NCI-H1417 (cell line): ENCODE measurements at regions not wholly inside any gene's neighbourhood (a gene's known extent, or its start where the extent isn't known, plus 50 kb on each side); places are given as distances from the start of the nearest gene placed in this dataset.

Experiments
- DNase-seq, 3 experiments: peaks; one replicate each; lab custom pipeline; 2025; lab: John Stamatoyannopoulos, UW

DNA sequence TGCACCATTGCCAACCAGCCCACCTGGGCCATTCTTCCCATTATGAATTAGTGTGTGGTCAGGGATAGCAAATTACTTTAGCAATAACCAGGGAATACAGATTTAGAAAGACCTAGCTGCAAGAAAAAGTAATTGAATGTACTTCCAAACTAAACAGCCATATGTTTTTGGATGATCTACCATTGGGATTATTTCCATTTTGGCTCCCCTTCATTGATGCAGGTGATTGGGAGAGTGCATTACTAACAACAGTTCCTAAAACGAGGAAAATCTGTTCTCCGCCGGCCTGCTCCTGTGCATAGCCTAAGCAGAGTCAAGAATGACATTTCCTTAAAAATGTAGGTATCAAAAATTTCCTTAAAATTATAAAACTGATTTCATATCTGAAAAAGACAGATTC, 58.5 kb downstream of the MAIP1 start:
- no peak for DNase-seq

DNA sequence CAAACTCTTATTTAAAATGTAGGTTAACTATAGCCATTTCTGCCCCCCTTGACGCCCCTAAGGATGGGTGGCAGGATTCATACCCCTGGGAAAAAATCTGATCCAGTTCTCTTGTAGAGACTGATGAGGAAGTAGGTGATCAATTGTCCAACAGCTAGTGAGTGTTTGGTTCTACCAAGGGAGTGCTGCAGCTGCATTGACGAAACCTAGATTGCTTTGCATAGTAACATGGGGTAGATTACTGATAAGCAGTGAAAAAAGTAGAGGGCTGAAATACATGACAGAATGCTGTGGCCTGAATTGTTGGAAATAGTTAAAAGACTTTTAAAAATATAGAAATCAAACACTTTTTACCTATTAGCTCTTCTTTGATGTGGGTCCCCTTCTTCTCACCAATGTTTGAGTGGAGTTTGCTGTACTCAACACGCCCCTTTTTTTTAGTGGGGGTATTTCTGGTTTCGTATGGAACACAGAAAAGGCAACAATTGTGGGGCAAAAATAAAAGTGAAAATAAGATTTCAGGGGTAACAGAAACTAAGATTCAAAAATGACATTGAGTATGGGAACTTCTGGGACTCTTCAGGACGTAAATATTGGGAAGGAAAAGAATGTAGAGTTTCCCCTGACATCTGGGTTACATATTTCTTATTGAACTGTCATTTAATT, 66.2 kb downstream of the MAIP1 start:
- no peak for DNase-seq

DNA sequence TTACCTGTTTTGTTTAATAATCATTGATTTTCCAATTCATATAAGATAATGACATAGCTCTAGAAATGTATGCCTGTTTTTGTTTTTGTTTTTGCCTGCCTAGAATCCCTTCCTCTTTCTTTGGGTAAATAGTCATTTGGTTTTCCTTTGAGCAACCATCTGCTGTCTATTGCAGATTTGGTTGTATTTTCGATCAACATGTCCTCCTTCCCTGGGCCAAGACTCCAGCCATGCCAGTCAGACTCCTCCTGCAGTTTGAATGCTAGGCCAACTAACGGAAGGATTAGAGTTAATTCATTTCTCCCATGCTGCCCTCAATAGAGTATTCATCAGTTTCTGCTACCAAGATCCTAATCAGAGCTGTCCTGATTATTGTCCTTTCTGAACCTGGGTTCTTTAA, 67.1 kb downstream of the MAIP1 start:
- no peak for DNase-seq

DNA sequence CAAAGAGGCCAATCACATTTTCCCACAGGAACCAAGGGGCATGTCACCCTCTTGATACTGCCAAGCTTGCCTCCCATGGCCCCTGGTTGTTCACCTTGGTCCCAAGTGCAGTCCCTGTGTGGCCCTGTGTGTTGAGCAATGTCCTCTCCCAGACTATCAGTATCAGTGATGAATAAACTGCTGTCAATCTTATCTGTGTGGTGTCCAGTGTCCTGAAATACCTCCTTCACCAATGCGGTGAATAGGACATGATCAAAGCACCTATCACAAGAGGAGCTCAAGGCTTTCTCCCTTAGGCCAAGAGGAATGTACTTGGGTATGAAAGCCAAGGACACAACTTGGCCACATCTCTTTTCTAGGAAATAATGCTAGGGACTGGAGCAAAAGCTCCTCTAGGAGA, 68.2 kb downstream of the MAIP1 start:
- DNase-seq, result no peak

DNA sequence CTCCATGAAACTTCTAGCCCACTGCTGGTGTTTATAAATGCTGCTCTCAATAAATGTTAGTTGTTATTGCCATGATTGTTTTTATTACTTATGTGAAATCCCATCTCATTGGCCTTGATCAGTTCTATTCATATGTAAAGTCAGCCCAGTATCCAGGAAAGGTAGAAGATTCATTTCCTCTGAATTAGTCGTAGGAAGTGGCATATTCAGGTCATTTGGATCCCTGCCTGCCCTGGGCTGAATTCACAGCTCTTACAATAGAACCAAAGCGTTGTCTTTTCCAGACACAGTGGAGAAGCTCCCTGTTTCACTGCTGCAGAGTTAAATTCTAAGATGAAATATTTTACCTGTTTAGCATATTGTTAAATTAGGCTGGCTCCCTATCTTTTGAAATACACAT, 70.3 kb downstream of the MAIP1 start:
- DNase-seq, result no peak

DNA sequence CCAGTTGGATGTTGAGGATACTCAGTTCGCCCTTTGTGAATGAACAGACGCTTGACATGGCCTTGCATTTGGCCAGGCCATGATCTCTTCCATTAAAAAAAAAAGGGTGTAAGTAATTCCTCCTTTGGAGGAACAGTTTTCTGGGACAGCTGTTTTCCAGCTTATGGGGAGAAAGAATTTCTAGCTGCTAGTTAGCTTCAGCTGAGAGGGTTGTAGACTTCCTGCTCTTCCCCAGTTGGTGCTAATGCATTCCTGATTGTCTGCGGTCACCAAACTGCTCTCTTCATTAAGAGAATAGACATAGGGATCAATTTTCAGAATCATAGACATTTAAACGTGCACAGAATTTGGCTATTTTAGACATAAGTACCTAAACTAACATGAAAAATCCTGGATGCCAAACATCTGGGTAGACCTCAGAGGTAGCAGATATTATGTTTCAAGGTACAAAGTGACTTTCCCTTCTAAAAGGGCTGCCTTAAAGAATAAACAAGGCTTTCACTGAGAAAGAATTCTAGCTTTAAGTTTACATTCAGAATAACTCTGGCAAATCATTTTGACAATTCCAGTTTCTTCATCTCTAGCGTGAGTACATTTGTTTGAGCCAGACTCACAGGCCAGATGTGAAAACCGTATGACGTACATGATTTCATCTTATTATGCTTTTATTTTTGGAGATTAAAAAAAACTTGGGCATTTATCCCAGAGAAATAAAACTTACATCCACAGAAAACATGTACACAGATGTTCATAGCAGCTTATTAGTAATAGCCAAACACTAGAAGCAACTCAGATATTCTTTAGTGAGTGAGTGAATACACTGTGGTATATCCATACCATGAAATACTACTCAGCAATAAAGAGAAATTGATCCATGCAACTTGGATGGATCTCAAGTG, 71.2 kb downstream of the MAIP1 start:
- no peak for DNase-seq

DNA sequence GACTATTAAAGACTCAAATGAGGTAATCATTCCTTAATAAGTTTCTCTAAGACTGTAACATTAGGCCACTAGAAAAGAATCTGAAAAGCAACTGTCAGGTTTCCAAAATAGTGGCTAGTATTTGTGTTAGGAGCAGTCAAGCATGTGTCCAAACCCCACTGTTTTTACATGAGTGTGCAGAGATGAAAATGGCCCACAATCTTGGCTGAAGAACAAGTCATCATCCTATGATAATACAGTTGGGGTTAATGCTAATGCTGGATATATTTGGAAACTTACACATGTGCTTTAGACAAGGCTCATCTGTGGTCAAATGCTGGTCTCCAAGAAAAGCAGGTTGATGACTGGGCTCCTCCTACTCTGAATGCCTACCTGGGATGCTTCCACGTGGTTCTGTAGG, 73.6 kb downstream of the MAIP1 start:
- no peak for DNase-seq

DNA sequence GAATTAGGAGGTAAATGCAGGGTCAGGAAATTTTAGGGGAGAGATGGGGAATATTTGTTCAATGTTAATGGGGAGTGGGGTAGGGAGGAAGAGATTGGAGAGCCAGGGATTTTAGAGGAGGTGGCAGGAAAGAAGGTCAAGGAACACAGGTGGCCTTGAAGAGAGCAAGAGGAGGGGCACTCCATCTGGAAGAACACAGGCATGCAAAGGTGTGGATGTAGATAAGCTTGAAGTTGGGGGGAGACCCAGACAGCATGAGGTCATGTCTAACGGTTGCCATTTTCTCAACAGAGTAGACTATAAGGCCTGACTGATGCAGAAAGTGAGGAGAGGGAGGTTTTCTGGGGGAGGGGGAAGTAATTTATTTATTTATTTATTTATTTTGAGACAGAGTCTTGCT, 77.5 kb downstream of the MAIP1 start:
- no peak for DNase-seq

DNA sequence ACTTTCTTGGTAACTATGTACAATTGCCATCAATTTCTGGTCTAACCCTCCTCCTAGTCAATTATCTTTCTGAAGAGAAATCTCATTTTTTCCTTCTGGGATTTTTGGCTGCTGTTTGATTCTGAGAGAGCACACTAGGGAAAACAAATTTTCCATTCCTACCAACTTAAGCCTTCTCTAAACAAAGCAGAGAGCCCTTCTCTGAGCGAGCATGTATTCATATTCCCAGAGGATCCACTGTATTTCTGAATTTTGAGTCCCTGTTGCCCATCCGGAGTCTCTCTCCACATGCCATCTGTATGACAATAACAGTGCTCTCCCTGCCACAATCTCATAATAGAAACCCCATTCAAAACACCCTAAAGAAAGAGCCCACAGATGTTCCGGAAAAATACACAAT, 78.5 kb downstream of the MAIP1 start:
- DNase-seq, result no peak

DNA sequence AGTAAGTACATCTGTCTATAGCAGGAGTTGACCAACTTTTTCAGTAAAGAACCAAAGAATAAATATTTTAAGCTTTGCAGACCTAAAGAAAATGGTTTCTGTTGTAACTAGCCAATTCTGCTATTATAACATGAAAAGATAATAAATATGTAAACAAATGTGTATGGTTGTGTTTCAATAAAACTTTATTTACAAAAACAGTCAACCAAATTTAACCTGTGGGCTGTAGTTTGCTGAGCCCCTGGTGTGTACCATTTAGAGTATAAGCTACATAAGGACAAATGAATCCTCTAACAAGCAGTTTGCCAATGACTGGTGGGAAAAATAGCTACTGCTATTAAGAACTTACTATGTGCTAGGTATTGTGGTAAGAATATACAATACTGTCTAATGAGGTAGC, 79.4 kb downstream of the MAIP1 start:
- DNase-seq, result no peak

DNA sequence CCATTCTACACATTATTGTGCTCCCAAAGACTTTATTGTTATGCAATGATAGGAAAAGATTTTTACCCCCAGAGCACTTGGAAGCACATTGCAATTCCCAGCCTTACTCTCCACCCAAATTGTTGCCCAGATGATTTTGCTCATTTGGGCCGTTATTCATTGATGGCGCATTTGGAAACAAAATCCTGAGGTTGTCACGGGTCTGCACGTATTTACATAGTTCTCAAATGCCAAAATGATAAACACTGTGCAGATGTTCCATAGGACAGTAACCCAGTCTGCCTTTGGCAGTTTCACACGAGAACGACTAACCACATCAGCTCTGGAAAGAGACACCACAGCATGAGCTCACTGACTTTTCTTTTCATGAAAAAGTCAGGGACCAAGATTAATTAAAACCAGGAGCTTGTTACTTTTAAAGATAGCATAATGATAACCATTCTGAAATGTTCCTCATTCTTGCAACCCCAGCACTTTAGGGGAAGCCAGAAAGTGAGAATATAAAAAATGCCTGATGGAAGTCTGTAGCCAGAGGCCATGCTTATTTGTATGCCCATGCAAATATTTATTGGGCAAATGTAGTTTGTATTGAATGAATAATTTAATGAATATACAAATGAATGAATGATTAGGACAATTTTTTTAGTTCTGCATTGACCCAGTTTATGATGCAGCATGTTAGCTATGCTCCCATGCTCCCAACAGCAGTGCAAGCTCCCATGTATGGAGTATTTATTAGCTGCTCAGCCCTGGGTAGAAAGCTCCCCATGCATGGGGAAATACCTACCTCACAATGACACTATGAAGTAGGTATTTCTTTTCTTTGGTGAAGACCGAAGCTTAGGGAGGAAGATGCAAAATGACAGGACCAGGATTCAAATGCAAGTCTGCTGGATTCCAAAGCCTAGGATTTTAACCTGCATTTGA, 84.6 kb downstream of the MAIP1 start:
- no peak for DNase-seq

DNA sequence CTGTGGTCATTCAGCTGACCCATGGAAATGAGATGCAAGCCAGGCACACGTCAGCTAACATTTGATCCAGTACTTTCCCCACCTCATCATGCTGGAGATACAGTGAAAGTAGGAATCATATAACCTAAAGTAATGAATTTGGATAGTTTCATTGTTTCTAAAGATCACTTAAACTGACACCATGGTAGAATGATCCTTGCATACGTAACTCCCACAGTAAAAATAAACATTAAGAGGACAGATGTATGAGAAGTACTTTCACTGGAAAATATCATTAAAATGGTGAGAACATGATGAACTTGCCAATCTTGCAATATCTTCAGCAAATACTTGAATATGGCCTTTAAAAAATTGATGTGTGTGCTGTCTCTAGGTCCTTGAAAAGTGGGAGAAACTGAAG, 85.4 kb downstream of the MAIP1 start:
- no peak for DNase-seq

DNA sequence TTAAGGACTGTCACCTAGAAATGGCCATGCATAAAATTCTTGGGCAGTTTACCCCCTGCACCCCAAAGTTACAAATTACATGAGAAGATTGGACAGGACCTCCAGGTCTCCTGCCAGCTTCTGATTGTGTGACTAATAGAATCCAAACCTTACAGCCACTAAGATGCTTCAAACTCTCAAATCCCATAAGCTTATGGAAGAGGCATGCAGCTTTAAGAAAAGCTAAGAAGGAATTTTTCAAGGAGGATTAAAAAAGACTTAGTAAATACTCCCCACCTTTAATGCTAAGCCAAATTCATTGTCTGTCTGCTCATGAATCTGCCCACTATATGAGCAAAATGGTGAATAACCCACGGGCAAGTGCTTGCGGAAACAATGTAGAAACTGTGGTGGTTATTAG, 86.3 kb downstream of the MAIP1 start:
- DNase-seq, result no peak

DNA sequence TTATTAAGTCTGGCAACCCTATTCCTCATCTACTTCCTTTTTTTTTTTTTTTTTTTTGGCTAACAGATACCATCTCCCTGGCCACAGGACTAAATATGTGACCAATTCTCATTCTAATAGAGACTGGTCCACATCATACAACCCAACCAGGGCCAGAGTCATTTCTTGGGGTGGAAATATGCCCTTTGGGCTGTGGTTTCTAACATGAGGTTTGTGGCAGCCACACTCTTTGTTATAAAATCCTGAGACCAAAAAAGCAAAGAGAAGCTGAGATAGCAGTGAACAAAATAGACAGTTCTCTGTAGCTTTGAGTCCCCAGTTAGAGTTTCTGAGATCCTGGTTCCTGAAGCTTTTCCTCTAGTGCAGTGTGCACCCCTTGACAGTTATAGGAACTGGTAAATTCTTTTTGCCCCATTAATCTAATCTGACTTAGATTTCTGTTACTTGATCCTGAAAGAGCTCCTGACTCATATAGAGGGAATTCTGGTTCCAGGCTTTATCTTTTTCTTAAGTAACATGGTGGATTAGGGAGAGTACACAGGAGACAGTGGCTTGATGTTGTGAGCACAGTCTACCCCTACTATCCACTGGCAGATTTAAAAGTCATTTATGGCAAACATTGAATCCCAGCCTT, 86.8 kb downstream of the MAIP1 start:
- no peak for DNase-seq

DNA sequence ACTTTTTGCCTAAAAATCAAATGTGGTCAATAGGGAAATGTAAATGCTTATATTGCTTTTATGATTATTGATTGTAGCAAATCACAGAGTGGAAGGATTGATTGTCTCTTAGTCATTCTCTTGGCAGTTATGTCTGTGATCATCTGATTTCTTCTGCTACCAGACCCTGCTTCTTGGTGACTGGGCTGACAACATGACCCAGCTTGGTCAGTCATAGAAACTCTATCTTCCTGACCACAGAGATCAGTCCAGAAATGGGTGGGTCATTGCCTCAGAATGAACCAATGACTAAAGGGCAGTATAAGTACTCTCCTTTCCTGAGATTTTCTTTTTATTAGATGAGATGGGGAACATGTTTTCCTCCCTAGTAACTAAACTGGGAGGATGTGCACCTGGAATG, 87.6 kb downstream of the MAIP1 start:
- no peak for DNase-seq

DNA sequence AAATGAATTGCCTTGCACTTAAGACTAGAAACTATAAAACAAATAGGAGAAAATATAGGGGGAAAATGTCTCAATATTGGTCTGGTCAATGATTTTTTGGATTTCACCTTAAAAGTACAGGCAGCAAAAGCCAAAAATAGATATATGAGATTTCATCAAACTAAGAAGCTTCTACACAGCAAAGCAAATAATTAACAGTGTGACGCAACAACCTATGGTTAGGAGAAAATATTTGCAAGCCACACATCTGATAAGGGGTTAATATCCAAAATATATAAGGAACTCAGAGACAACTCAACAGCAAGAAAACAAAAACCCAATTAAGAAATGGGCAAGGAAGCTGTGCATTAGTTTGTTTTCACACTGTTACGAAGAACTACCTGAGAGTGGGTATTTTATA, 89.1 kb downstream of the MAIP1 start:
- no peak for DNase-seq

DNA sequence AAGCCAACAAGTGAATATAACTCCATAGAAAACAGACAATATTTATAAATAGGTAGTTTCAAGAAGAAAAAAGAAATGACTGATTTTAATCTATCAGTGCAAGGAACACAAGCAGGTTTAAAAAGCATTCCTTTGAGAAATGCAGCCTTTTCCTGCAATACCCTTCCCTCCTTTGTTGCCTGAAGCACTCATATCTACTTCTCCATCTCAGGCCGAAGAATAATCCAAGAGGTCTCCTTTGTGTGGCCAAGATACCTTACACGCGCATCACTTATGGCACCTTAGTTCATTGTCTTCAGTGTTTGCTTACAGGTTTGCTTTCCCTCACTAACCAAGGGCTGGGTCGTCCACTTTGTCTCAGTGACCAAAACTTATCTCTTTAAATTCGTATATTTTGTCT, 93.0 kb downstream of the MAIP1 start:
- no peak for DNase-seq

DNA sequence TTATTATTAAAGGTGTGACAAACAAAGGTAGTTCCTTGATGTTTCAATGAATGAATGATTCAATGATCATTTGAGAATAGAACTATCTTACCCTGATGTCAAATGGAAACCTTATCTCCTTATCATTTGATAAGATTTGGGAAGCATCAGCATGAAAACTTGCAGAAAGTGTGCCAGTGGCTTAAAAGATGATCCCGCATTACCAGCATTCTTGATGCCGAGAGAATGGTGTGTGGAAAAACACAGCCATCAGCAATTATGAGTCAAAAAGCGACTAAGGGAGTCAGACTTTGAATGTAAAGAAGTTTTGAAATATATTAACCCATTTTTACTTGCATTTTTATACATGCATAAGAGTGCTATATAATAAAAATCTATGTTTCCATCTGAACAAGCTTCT, 93.7 kb downstream of the MAIP1 start:
- no peak for DNase-seq

DNA sequence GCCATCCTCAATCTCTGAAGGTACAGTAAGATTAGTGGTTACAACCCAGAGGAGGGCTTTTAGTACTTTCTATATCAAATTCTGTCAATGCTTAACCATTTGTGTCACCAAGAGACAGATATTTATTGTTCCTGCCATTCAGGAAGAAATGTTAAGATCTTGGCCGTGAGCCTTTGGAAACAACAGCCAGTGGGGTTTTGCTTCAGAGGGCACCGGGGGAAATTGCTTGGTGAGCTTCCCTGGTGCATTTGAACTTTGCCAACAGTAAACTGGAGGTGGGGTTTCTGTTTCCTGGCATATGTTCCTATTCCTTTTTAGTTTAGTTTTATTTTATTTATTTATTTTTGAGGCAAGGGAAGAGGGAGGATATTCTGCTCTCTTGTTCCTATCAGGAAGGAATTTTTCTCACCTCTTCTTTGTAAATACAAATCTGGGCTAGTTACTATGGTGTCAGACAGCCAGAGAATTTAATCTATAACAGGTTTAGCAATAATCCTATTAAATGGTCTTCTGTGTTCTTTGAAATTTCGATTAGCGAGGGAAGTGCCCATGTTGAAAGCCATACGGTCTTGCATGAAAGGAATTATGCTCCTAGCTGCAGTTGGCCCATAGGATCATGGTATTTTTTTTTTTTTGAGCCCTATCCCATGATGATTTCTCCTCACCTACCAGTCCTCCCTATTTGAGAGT, 95.7 kb downstream of the MAIP1 start:
- no peak for DNase-seq

DNA sequence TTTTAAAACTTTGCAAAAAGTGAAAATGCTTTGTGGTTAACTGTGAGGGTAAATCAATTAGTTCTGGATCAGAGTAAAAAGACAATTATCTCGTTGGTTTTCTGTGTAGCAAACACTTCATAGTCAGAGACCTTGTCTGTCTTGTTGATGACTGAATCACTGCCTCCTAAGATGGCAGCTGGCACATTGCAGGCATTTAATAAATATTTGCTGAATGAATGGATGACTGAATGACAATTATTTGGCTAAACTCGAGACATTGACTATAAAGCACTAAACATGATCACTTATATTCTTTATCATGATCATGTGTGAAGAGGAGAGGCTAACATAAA, 96.2 kb downstream of the MAIP1 start:
- no peak for DNase-seq

DNA sequence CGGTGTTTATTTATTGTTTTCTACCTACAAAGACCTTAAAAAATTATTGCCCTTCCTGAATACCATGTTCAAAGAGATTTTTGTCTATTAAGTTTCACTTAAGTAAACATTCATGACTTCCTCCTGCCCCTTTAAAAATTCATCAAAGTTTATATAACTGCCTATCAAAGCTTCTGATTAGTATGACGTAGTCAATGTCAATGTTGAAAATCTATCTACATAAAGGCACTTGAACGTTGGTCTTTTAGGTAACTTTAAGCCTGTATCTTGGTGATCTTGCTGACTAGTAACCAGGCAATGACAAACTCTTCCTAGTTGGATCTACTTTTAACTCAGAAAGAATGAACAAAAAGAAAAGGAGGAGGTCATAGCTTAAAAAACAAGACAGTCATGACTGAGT, 97.2 kb downstream of the MAIP1 start:
- no peak for DNase-seq
